ENCODE measurements at regions not wholly inside any gene's neighbourhood (a gene's known extent, or its start where the extent isn't known, plus 50 kb on each side); places are given as distances from the start of the nearest gene placed in this dataset.

DNA sequence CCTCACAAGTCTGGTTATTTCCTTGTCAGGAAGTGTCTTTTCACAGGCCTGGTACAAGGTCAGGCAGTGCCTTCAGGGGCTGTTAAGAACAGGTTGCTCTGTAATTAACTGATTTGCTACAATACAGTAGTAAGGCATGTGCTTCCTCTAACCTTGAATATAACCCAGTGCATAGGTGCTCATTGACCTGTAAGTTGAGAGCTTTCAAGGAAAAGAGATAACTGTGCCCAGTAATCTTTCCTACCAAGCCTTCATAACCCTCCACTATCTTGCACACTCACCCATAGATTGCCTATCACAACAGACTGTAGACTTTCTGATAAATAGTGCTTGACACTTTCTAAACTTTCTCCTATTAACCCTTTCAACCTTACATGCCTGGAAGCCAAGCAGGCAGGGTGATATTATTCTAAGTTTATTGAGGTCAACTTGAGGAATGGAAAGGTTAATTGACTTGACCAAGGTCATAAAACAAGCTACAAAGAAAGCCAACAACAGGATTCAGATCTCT lies 148.1 kb downstream of the PPARGC1A start:
- H3K4me1 Mint-ChIP-seq: no peaks in the 10 kb centered on the region
- POLR2A ChIA-PET: no interaction called here
- DNase-seq (no peak), ATAC-seq (no peak)
- H3K4me3 Mint-ChIP-seq: no peak overlapping the region
- H3K27ac Mint-ChIP-seq: no peak overlapping the region
- peaks cover 0 to 7% (median 0%) of the 10 kb centered on the region in 5 donors for H3K27me3 Mint-ChIP-seq
- H3K36me3 Mint-ChIP-seq: no peaks in the 10 kb centered on the region
- H3K9me3 Mint-ChIP-seq: peaks cover 0 to 7% (median 0%) of the 10 kb centered on the region in 9 donors

DNA sequence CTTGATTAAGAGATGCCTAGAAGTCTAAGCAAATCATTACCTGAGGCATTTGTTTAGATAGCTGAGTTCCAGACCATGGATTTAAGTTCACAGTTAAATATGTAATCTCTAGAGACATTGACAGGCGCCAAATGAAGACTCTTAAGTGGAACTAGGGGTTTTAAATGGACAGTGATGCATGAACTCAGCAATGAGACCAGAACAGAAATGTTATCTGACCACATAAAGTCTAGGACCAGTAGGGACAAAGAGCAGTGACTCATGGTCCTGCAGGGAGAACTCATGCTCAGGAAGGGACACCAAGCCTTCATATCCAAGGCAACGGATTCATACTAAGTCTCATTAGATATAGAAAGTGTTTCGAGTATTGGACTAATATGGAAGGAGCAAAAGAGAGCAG lies 152.3 kb downstream of the PPARGC1A start:
- no peaks in the 10 kb centered on the region for H3K4me1 Mint-ChIP-seq
- no peak overlapping the region for H3K4me3 Mint-ChIP-seq
- H3K9me3 Mint-ChIP-seq: peaks cover 0 to 11% (median 0%) of the 10 kb centered on the region in 9 donors
- no peaks in the 10 kb centered on the region for H3K36me3 Mint-ChIP-seq
- DNase-seq (no peak), ATAC-seq (no peak)
- POLR2A ChIA-PET: no interaction called here
- peaks cover 0 to 7% (median 0%) of the 10 kb centered on the region in 5 donors for H3K27me3 Mint-ChIP-seq
- H3K27ac Mint-ChIP-seq: no peak overlapping the region

GRCh38 chr4:23736466-23736865 lies 153.4 kb downstream of the PPARGC1A start:
- Mint-ChIP-seq H3K36me3 (no peaks in the 10 kb centered on the region), H3K27ac (no peak overlapping the region), H3K27me3 (peaks cover 0 to 7% (median 0%) of the 10 kb centered on the region in 5 donors), H3K9me3 (peaks cover 0 to 15% (median 0%) of the 10 kb centered on the region in 9 donors), H3K4me3 (no peak overlapping the region), H3K4me1 (no peaks in the 10 kb centered on the region)
- ATAC-seq: no peak
- POLR2A ChIA-PET: no interaction called here
- no peak for DNase-seq

GRCh38 chr4:23734000-23734399 lies 155.8 kb downstream of the PPARGC1A start:
- H3K36me3 Mint-ChIP-seq: no peaks in the 10 kb centered on the region
- no peak overlapping the region for H3K4me3 Mint-ChIP-seq
- no peaks in the 10 kb centered on the region for H3K4me1 Mint-ChIP-seq
- ATAC-seq: no peak
- POLR2A ChIA-PET: no interaction called here
- peaks cover 0 to 3% (median 0%) of the 10 kb centered on the region in 5 donors for H3K27me3 Mint-ChIP-seq
- no peak for DNase-seq
- no peak overlapping the region for H3K27ac Mint-ChIP-seq
- H3K9me3 Mint-ChIP-seq: peaks cover 0 to 13% (median 0%) of the 10 kb centered on the region in 9 donors

GRCh38 chr4:23733476-23733875 lies 156.4 kb downstream of the PPARGC1A start:
- no peaks in the 10 kb centered on the region for H3K4me1 Mint-ChIP-seq
- DNase-seq (no peak), ATAC-seq (no peak)
- POLR2A ChIA-PET: no interaction called here
- no peak overlapping the region for H3K27ac Mint-ChIP-seq
- peaks cover 0 to 14% (median 0%) of the 10 kb centered on the region in 9 donors for H3K9me3 Mint-ChIP-seq
- H3K27me3 Mint-ChIP-seq: peaks cover 0 to 3% (median 0%) of the 10 kb centered on the region in 5 donors
- H3K4me3 Mint-ChIP-seq: no peak overlapping the region
- no peaks in the 10 kb centered on the region for H3K36me3 Mint-ChIP-seq

DNA sequence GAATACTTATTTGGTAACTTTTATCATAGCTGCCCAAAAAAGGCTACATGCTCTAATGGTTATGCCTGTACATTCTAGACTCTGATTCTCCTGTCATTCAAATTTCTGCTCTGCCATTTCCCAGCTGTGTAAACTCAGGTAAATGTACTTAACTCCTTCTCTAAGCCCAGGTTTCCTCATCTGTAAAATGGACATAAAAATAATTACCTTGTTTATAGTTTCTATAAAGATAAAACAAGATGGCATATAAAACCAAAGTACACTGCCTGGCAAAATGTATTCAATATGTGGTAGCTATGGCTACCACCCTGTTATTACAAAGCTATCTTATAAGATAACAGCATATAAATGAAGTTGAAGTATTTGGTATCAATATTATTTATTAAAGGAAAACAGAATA lies 158.8 kb downstream of the PPARGC1A start:
- POLR2A ChIA-PET: no interaction called here
- no peak for ATAC-seq
- DNase-seq: no peak

DNA sequence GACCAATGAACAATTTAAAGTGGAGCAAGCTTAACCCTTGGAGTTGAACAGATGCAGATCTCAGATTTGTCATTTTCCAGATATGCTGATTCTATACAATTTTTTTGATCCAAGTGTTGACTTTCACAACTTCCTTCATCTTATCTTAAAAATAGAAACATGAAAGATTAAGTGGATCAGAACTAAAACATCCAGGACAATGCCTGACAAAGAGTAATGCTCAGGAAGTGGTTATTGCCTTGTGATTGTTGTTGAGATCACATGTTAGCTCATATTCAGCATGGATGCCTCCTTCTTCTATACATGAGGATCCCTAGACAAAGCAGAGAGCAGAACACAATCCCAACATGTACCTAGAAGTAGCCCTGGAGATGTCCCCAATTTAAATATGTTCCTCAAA lies 160.9 kb downstream of the PPARGC1A start:
- no peak overlapping the region for H3K4me3 Mint-ChIP-seq
- H3K4me1 Mint-ChIP-seq: no peaks in the 10 kb centered on the region
- peaks cover 0 to 11% (median 0%) of the 10 kb centered on the region in 9 donors for H3K9me3 Mint-ChIP-seq
- H3K36me3 Mint-ChIP-seq: no peaks in the 10 kb centered on the region
- DNase-seq: no peak
- POLR2A ChIA-PET: no interaction called here
- H3K27ac Mint-ChIP-seq: no peak overlapping the region
- H3K27me3 Mint-ChIP-seq: peaks cover 0 to 16% (median 0%) of the 10 kb centered on the region in 5 donors
- no peak for ATAC-seq

More for the DNA sequence above, 158.8 kb downstream of the PPARGC1A start:
- Mint-ChIP-seq H3K4me3 (no peak overlapping the region), H3K27ac (no peak overlapping the region), H3K36me3 (no peaks in the 10 kb centered on the region), H3K27me3 (peaks cover 0 to 10% (median 0%) of the 10 kb centered on the region in 5 donors), H3K4me1 (no peaks in the 10 kb centered on the region), H3K9me3 (peaks cover 0 to 14% (median 0%) of the 10 kb centered on the region in 9 donors)

GRCh38 chr4:23728393-23728792 lies 161.5 kb downstream of the PPARGC1A start:
- ATAC-seq (no peak), DNase-seq (no peak)
- no peaks in the 10 kb centered on the region for H3K36me3 Mint-ChIP-seq
- H3K4me1 Mint-ChIP-seq: no peaks in the 10 kb centered on the region
- peaks cover 0 to 11% (median 0%) of the 10 kb centered on the region in 9 donors for H3K9me3 Mint-ChIP-seq
- no peak overlapping the region for H3K4me3 Mint-ChIP-seq
- POLR2A ChIA-PET: no interaction called here
- no peak overlapping the region for H3K27ac Mint-ChIP-seq
- peaks cover 0 to 17% (median 0%) of the 10 kb centered on the region in 5 donors for H3K27me3 Mint-ChIP-seq

- POLR2A ChIA-PET: no interaction called here
- Mint-ChIP-seq H3K36me3 (no peaks in the 10 kb centered on the region), H3K27me3 (peaks cover 0 to 5% (median 1%) of the 10 kb centered on the region in 5 donors), H3K4me3 (no peak overlapping the region), H3K9me3 (peaks cover 0 to 3% (median 0%) of the 10 kb centered on the region in 9 donors), H3K27ac (no peak overlapping the region), H3K4me1 (no peaks in the 10 kb centered on the region)
- DNase-seq: no peak
- ATAC-seq: no peak
These were observed 169.3 kb downstream of the PPARGC1A start for GRCh38 chr4:23720556-23720955.

GRCh38 chr4:23718435-23718834 lies 171.4 kb downstream of the PPARGC1A start:
- no peak overlapping the region for H3K4me3 Mint-ChIP-seq
- H3K36me3 Mint-ChIP-seq: no peaks in the 10 kb centered on the region
- H3K9me3 Mint-ChIP-seq: peaks cover 0 to 7% (median 0%) of the 10 kb centered on the region in 9 donors
- no peak for ATAC-seq
- H3K4me1 Mint-ChIP-seq: no peaks in the 10 kb centered on the region
- no peak for DNase-seq
- peaks cover 0 to 3% (median 0%) of the 10 kb centered on the region in 5 donors for H3K27me3 Mint-ChIP-seq
- no peak overlapping the region for H3K27ac Mint-ChIP-seq
- POLR2A ChIA-PET: no interaction called here

- Mint-ChIP-seq H3K27me3 (no peaks in the 10 kb centered on the region), H3K4me1 (no peaks in the 10 kb centered on the region), H3K36me3 (no peaks in the 10 kb centered on the region), H3K9me3 (peaks cover 0 to 7% (median 0%) of the 10 kb centered on the region in 9 donors), H3K27ac (no peak overlapping the region), H3K4me3 (no peak overlapping the region)
- no peak for DNase-seq
- POLR2A ChIA-PET: no interaction called here
- ATAC-seq: no peak
These were observed 172.2 kb downstream of the PPARGC1A start for GRCh38 chr4:23717528-23718248.

DNA sequence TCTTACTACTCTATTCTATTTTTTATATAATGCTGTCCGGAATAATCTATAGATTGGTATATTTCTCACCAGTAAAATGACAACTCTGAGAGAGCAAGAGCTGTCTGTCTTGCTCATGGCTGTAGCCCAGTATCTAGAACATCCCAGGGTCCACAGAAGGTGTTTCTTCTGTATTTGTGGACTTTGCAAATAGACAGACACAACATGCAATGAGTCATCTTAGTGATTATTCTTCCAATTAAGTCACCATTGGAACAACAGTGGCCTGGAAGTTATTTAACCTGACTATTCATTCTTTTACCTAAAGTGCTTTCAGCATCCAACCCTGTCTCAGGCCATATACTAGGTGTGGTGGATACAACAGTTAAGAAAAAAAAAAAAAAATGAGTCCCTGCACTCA lies 179.5 kb downstream of the PPARGC1A start:
- Mint-ChIP-seq H3K27ac (no peak overlapping the region), H3K27me3 (peaks cover 0 to 8% (median 0%) of the 10 kb centered on the region in 5 donors), H3K36me3 (no peaks in the 10 kb centered on the region), H3K9me3 (peaks cover 0 to 9% (median 0%) of the 10 kb centered on the region in 9 donors), H3K4me1 (no peaks in the 10 kb centered on the region), H3K4me3 (no peak overlapping the region)
- POLR2A ChIA-PET: no interaction called here
- DNase-seq: no peak
- ATAC-seq: no peak

GRCh38 chr4:23707652-23708026 lies 182.2 kb downstream of the PPARGC1A start:
- Mint-ChIP-seq H3K9me3 (peaks cover 0 to 17% (median 3%) of the 10 kb centered on the region in 9 donors), H3K4me1 (no peaks in the 10 kb centered on the region), H3K4me3 (no peak overlapping the region), H3K36me3 (no peaks in the 10 kb centered on the region), H3K27ac (no peak overlapping the region), H3K27me3 (peaks cover 0 to 8% (median 0%) of the 10 kb centered on the region in 5 donors)
- DNase-seq (no peak), ATAC-seq (no peak)
- POLR2A ChIA-PET: no interaction called here

Data from naive thymus-derived CD8-positive, alpha-beta T cell (primary cell).